ENCODE measurements at regions not wholly inside any gene's neighbourhood (a gene's known extent, or its start where the extent isn't known, plus 50 kb on each side); places are given as distances from the start of the nearest gene placed in this dataset.

DNA sequence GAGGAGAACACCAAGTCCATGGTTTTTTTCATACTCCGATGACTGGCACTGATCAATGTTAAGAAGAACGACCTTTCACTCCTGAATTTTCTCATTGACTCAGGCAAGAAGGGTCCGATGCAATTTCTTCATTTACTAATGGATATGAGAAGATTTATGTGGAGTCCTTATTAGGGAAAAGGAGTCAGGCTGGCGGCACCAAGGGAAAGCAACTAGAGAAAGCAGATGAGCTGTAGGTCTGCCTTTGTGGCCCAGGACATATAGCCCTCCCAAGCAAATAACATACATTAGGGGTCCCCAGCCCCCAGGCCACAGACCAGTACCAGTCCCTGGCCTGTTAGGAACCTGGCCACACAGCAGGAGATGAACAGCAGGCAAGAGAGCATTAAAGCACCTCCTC lies 206.8 kb downstream of the KBTBD8 start:
- Histone ChIP-seq H3K27ac (replicated peaks in 1 of 4) (no peak overlapping the region), H3K36me3 (no peaks in the 10 kb centered on the region), H3K27me3 (no peaks in the 10 kb centered on the region), H3K9me3 (no peaks in the 10 kb centered on the region), H3K4me1 (no peaks in the 10 kb centered on the region), H3K4me3 (no peak overlapping the region)
- peak; percentile 66 for DNase-seq (ENCODE audit: extremely low spot score)
- TF ChIP-seq POLR2A (IDR thresholded peaks at IDR 0.05; ENCODE audit: low read depth) = no peak
- TF ChIP-seq, protein P1, sequence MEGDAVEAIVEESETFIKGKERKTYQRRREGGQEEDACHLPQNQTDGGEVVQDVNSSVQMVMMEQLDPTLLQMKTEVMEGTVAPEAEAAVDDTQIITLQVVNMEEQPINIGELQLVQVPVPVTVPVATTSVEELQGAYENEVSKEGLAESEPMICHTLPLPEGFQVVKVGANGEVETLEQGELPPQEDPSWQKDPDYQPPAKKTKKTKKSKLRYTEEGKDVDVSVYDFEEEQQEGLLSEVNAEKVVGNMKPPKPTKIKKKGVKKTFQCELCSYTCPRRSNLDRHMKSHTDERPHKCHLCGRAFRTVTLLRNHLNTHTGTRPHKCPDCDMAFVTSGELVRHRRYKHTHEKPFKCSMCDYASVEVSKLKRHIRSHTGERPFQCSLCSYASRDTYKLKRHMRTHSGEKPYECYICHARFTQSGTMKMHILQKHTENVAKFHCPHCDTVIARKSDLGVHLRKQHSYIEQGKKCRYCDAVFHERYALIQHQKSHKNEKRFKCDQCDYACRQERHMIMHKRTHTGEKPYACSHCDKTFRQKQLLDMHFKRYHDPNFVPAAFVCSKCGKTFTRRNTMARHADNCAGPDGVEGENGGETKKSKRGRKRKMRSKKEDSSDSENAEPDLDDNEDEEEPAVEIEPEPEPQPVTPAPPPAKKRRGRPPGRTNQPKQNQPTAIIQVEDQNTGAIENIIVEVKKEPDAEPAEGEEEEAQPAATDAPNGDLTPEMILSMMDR (IDR thresholded peaks at IDR 0.05) = no peak
- TF ChIP-seq EP300 (IDR thresholded peaks at IDR 0.05) = no peak
- TF ChIP-seq POLR2AphosphoS5 (IDR thresholded peaks at IDR 0.05) = no peak
- 88% methylated on average over 4 of the region's 4 CpGs for WGBS
- intact Hi-C loops (cut with DNase I) = no loop called here

GRCh38 chr3:67215690-67216089 lies 217.6 kb downstream of the KBTBD8 start:
- no peaks in the 10 kb centered on the region for H3K36me3 ChIP-seq
- H3K27ac ChIP-seq (replicated peaks in 1 of 4) = no peak overlapping the region
- no peak for TF ChIP-seq EP300 (IDR thresholded peaks at IDR 0.05)
- TF ChIP-seq, protein P1 (IDR thresholded peaks at IDR 0.05) = no peak
- TF ChIP-seq POLR2AphosphoS5 (IDR thresholded peaks at IDR 0.05) = no peak
- no peak for TF ChIP-seq POLR2A (IDR thresholded peaks at IDR 0.05; ENCODE audit: low read depth)
- no peaks in the 10 kb centered on the region for H3K27me3 ChIP-seq
- H3K4me1 ChIP-seq = no peaks in the 10 kb centered on the region
- H3K9me3 ChIP-seq = no peaks in the 10 kb centered on the region
- H3K4me3 ChIP-seq = no peak overlapping the region
- intact Hi-C loops (cut with DNase I) = no loop called here
- DNase-seq (ENCODE audit: extremely low spot score) = peak; percentile 5

GRCh38 chr3:67227030-67227429 lies 228.9 kb downstream of the KBTBD8 start:
- H3K27me3 ChIP-seq = no peaks in the 10 kb centered on the region
- no peak for DNase-seq (ENCODE audit: extremely low spot score)
- no peak for TF ChIP-seq EP300 (IDR thresholded peaks at IDR 0.05)
- WGBS = 42% methylated on average over 1 of the region's 1 CpG
- no peaks in the 10 kb centered on the region for H3K36me3 ChIP-seq
- H3K9me3 ChIP-seq = no peaks in the 10 kb centered on the region
- no peak overlapping the region for H3K4me3 ChIP-seq
- H3K4me1 ChIP-seq = no peaks in the 10 kb centered on the region
- intact Hi-C loops (cut with DNase I) = no loop called here
- H3K27ac ChIP-seq (replicated peaks in 1 of 4) = no peak overlapping the region

DNA sequence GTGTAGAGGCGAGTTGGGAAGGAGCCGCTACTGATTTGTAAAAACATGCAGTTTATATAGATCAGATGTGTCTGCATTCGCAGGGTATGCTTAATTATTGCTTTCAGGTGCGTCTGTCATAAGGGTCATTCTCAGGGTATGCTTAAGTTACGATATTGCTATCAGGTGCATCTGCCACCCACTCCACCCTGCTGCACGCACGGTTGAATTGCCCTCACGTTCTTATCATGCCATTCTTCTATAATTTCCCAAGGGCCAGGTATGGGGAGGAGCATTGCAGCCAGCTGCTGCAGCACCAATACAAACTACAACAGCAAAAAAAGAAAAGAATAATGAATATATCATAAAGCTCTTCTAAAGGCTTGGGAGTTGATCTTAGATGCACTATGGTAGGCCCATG lies 230.0 kb downstream of the KBTBD8 start:
- Histone ChIP-seq H3K27ac (replicated peaks in 1 of 4) (no peak overlapping the region), H3K4me1 (no peaks in the 10 kb centered on the region), H3K4me3 (no peak overlapping the region), H3K9me3 (no peaks in the 10 kb centered on the region), H3K36me3 (no peaks in the 10 kb centered on the region), H3K27me3 (no peaks in the 10 kb centered on the region)
- DNase-seq (ENCODE audit: extremely low spot score) = peak; percentile 64
- TF ChIP-seq POLR2A (IDR thresholded peaks at IDR 0.05; ENCODE audit: low read depth) (no peak), EP300 (IDR thresholded peaks at IDR 0.05) (no peak), POLR2AphosphoS5 (IDR thresholded peaks at IDR 0.05) (no peak)
- TF ChIP-seq, protein P1 (IDR thresholded peaks at IDR 0.05) = no peak
- 80% methylated on average over 8 of the region's 8 CpGs for WGBS
- intact Hi-C loops (cut with DNase I) = no loop called here

DNA sequence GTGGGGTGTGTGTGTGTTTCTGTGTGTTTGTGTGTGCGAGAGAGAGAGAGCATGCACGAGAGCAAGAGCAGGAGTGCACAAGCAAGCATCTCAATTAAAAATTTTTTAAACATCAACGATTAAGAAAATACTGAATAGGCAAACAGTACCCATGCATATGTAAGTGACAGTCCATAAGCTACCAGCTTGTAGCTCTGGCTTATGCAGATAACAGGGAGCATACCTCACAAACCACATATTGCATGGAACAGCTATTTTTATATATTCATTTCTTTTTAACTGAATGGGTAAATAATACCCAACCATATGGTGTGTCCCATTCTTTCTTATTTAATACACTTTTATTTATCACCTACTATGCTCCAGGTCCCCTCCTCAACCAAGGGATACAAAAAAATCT lies 234.5 kb downstream of the KBTBD8 start:
- WGBS = 93% methylated on average over 3 of the region's 3 CpGs
- no peak overlapping the region for H3K27ac ChIP-seq (replicated peaks in 1 of 4)
- intact Hi-C loops (cut with DNase I) = no loop called here
- TF ChIP-seq EP300 (IDR thresholded peaks at IDR 0.05) (no peak), POLR2AphosphoS5 (IDR thresholded peaks at IDR 0.05) (no peak), POLR2A (IDR thresholded peaks at IDR 0.05; ENCODE audit: low read depth) (no peak)
- TF ChIP-seq, protein P1 (IDR thresholded peaks at IDR 0.05) = no peak
- no peaks in the 10 kb centered on the region for H3K36me3 ChIP-seq
- no peaks in the 10 kb centered on the region for H3K27me3 ChIP-seq
- no peaks in the 10 kb centered on the region for H3K4me1 ChIP-seq
- no peak overlapping the region for H3K4me3 ChIP-seq
- no peaks in the 10 kb centered on the region for H3K9me3 ChIP-seq
- peak; percentile 47 for DNase-seq (ENCODE audit: extremely low spot score)
